GM18498 (cell line): ENCODE measurements at regions not wholly inside any gene's neighbourhood (a gene's known extent, or its start where the extent isn't known, plus 50 kb on each side); places are given as distances from the start of the nearest gene placed in this dataset.

ENCODE experiments used
- ATAC-seq: cut with Tn5 transposase; IDR thresholded peaks from one replicate; pipeline ENCODE4 v1.9.1; 2021; ENCODE audit warnings: mild to moderate bottlenecking, moderate library complexity; ENCODE audit not compliant: unreplicated experiment

- ATAC-seq, result no peak
Measured at GRCh38 chr3:145842294-145842902, 318.6 kb downstream of the PLOD2 start.

- no peak for ATAC-seq
Measured at GRCh38 chr3:145843561-145843960, 317.4 kb downstream of the PLOD2 start.

- no peak for ATAC-seq
Measured at GRCh38 chr3:145849115-145849514, 311.9 kb downstream of the PLOD2 start.

GRCh38 chr3:145854499-145854898, 306.5 kb downstream of the PLOD2 start:
- no peak for ATAC-seq

GRCh38 chr3:145857956-145858355, 303.0 kb downstream of the PLOD2 start:
- ATAC-seq, result no peak

GRCh38 chr3:145864336-145864735, 296.6 kb downstream of the PLOD2 start:
- no peak for ATAC-seq

GRCh38 chr3:145865399-145866018, 295.5 kb downstream of the PLOD2 start:
- no peak for ATAC-seq

- peak; percentile 70 for ATAC-seq
Measured at GRCh38 chr3:145869958-145870357, 291.0 kb downstream of the PLOD2 start.

- no peak for ATAC-seq
Measured at GRCh38 chr3:145882436-145882835, 278.5 kb downstream of the PLOD2 start.

- ATAC-seq, result no peak
Measured at GRCh38 chr3:145889730-145890129, 271.3 kb downstream of the PLOD2 start.

- ATAC-seq, result no peak
Measured at GRCh38 chr3:145892869-145893268, 268.1 kb downstream of the PLOD2 start.

GRCh38 chr3:145893331-145893730, 267.7 kb downstream of the PLOD2 start:
- ATAC-seq, result no peak

GRCh38 chr3:145898487-145898886, 262.5 kb downstream of the PLOD2 start:
- ATAC-seq, result peak; percentile 35

GRCh38 chr3:145899241-145899640, 261.7 kb downstream of the PLOD2 start:
- ATAC-seq, result no peak

- peak; percentile 76 for ATAC-seq
Measured at GRCh38 chr3:145900056-145900829, 260.7 kb downstream of the PLOD2 start.

- no peak for ATAC-seq
Measured at GRCh38 chr3:145902166-145902565, 258.8 kb downstream of the PLOD2 start.

- no peak for ATAC-seq
Measured at GRCh38 chr3:145903472-145904013, 257.4 kb downstream of the PLOD2 start.

GRCh38 chr3:145904138-145904537, 256.8 kb downstream of the PLOD2 start:
- no peak for ATAC-seq

- ATAC-seq, result no peak
Measured at GRCh38 chr3:145906301-145906700, 254.7 kb downstream of the PLOD2 start.

GRCh38 chr3:145906755-145907154, 254.2 kb downstream of the PLOD2 start:
- ATAC-seq, result no peak

- ATAC-seq, result no peak
Measured at GRCh38 chr3:145911016-145911415, 250.0 kb downstream of the PLOD2 start.

- no peak for ATAC-seq
Measured at GRCh38 chr3:145915787-145916186, 245.2 kb downstream of the PLOD2 start.
